GM18907 (cell line): ENCODE measurements at regions not wholly inside any gene's neighbourhood (a gene's known extent, or its start where the extent isn't known, plus 50 kb on each side); places are given as distances from the start of the nearest gene placed in this dataset.
A peak's percentile ranks its signal among the peaks of the same experiment; 100 is the strongest.

ENCODE experiments used
- ATAC-seq: cut with Tn5 transposase; IDR thresholded peaks from one replicate; pipeline ENCODE4 v1.9.1; 2021; ENCODE audit warnings: mild to moderate bottlenecking, moderate library complexity; ENCODE audit not compliant: unreplicated experiment

GRCh38 chr2:3959372-3959771 lies 256.0 kb downstream of the DCDC2C start:
- ATAC-seq = peak; percentile 60

GRCh38 chr2:3960106-3960505 lies 256.7 kb downstream of the DCDC2C start:
- ATAC-seq = no peak

GRCh38 chr2:3962719-3963118 lies 259.3 kb downstream of the DCDC2C start:
- no peak for ATAC-seq

GRCh38 chr2:3965211-3965610 lies 261.8 kb downstream of the DCDC2C start:
- no peak for ATAC-seq

- ATAC-seq = no peak
These were observed 262.6 kb downstream of the DCDC2C start for GRCh38 chr2:3965953-3966352.

- ATAC-seq = no peak
These were observed 263.1 kb downstream of the DCDC2C start for GRCh38 chr2:3966470-3966869.

GRCh38 chr2:3968736-3969135 lies 265.4 kb downstream of the DCDC2C start:
- no peak for ATAC-seq

GRCh38 chr2:3970791-3971651 lies 267.6 kb downstream of the DCDC2C start:
- no peak for ATAC-seq

GRCh38 chr2:3971652-3972192 lies 268.3 kb downstream of the DCDC2C start:
- ATAC-seq = no peak

GRCh38 chr2:3972377-3972776 lies 269.0 kb downstream of the DCDC2C start:
- no peak for ATAC-seq

GRCh38 chr2:3974765-3975164 lies 271.4 kb downstream of the DCDC2C start:
- ATAC-seq = no peak

GRCh38 chr2:3981446-3981987 lies 278.1 kb downstream of the DCDC2C start:
- no peak for ATAC-seq

- ATAC-seq = no peak
These were observed 278.8 kb downstream of the DCDC2C start for GRCh38 chr2:3982160-3982559.

GRCh38 chr2:3986063-3986462 lies 282.7 kb downstream of the DCDC2C start:
- no peak for ATAC-seq

- ATAC-seq = no peak
These were observed 283.3 kb downstream of the DCDC2C start for GRCh38 chr2:3986530-3987258.

- ATAC-seq = no peak
These were observed 299.5 kb downstream of the DCDC2C start for GRCh38 chr2:4002841-4003403.

- no peak for ATAC-seq
These were observed 308.8 kb downstream of the DCDC2C start for GRCh38 chr2:4012197-4012596.

GRCh38 chr2:4018535-4018934 lies 315.2 kb downstream of the DCDC2C start:
- no peak for ATAC-seq

- no peak for ATAC-seq
These were observed 316.8 kb downstream of the DCDC2C start for GRCh38 chr2:4020153-4020552.

- no peak for ATAC-seq
These were observed 317.3 kb downstream of the DCDC2C start for GRCh38 chr2:4020649-4021048.

GRCh38 chr2:4024605-4025004 lies 321.2 kb downstream of the DCDC2C start:
- ATAC-seq = no peak
